ENCODE measurements at regions not wholly inside any gene's neighbourhood (a gene's known extent, or its start where the extent isn't known, plus 50 kb on each side); places are given as distances from the start of the nearest gene placed in this dataset.
"Not testable (repeated sequence)": the region's sequence is repeated elsewhere in the genome, so short reads cannot be mapped to it uniquely, and the experiment has no call there.

DNA sequence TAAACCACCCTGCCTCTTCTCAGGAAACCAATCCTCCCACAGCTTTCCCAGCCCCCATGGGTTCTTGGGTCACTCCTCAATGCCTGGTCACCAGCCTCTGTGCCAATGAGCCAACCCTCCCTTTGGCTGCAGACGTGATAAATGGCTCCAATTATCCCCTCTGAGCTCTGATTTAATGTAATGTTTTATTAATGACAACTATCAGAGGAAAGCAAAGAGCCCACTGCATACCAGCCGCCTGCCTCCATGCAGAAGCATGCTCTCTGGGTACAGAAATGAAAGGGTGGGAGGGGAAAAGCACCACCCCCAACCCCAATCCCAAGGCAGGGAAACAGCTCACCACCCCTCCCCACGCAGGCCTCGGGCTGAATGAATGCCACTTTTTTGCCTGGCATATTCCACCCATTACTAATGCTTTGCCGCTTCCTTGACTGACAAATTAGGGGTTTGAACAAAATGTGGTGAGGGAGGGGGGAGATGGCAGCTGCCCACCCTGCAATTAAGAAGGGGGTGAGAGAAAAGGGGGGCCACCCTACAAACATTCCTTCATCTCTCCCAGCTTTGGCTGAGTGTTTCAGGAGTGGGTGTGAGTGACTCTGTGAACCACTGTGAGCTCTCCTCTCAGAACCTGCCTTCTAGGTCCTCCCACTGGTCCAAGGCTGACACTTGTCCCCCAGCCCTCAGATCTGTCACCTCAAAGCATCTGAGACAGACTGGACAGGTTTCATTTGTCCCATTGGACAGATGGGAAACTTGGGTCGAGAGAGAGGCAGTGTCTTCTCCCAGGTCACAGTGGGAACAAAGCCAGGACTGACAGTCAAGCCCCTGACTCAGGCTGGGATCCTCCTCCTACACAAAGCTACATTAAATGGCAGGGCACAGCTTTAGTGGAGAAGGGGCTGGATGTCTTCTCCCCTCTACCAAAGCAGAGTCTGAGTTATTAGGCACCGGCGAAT lies 161.5 kb downstream of the TMEM132E start:
- DNase-seq (ENCODE audit: low read depth): no peak

DNA sequence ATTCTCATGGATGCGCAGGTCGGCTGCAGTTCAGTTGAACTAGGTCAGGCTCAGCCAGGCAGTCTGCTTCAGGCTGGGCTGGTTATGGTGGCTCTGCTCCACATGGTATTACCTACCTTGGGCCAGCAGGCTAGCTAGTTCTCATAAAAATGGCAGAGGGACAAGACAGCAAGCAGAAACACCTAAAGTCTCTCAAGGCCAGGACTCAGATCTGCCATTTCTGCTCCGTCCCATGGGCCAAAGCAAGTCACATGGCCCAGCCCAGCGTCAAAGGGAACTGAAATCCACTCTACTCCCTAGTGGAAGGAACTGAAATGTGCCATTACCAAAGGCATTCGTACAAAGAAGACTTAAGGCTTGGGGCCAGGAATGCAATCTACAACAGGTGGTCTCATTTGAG lies 160.0 kb downstream of the TMEM132E start:
- no peak for DNase-seq (ENCODE audit: low read depth)

DNA sequence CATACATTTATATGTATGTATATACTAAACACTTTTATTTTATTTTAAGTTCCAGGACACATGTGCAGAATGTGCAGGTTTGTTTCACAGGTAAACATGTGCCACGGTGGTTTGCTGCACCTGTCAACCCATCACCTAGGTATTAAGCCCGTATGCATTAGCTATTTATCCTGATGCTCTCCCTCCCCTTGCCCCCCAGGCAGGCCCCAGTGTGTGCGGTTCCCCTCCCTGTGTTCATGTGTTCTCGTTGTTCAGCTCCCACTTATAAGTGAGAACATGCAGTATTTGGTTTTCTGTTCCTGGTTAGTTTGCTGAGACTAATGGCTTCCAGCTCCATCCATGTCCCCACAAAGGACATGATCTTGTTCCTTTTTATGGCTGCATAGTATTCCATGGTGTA lies 158.3 kb downstream of the TMEM132E start:
- DNase-seq (ENCODE audit: low read depth): not testable (repeated sequence)

DNA sequence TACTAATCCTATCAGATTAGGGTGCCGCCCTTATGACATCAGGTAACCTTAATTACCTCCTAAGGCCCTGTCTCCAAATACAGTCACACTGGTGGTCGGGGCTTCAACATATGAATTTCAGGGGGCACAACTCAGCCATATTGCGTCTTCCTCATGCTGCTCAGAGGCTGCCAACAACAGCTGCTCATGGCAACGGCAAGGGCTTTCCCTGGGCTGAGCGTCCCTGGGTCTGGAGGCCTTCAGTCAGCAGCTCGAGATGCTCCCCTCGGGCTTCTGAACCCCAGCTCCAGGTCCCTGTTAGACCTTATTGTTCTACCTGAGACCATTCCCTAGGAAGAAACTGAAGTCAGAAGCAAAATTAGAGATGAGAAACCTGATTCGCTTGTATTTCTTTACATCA lies 157.2 kb downstream of the TMEM132E start:
- no peak for DNase-seq (ENCODE audit: low read depth)

DNA sequence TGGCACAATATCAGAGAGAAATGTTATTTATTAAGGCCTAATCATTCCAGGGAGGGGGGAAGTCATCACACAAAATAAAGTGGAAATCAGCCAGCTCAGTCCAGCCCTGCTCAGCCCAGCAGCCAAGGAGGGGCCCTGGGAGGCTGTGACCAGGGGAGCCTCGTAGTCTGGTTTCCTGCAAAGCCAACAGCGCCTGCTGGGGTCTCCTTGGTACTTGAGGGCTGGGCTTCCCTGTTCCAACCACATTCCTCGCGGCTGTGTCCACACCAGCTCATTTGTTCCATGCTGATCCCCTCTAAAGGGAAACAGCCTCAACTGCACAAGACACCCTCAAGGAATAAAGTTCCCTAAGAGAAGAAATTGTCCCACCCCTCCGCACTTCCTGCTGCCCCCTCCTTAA lies 154.0 kb downstream of the TMEM132E start:
- no peak for DNase-seq (ENCODE audit: low read depth)

DNA sequence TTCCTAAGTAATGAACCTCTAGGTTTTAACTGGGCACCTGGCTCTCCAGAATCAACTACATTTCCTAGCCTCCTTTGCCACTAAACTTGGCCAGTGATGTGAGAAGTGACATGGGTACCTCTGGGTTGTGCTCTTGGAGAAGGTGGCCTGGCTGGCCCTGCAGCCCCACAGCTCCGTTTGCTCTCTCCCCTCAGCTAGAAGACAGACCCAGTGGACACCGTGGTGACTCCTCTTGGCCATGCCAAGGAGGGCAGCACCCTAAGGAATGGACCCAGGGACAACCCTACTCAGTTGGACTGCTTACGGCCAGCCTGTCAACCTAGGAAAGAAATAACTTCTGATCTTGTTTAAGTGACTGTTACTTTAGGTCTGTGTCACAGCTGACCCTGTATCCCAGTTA lies 151.4 kb downstream of the TMEM132E start:
- no peak for DNase-seq (ENCODE audit: low read depth)

DNA sequence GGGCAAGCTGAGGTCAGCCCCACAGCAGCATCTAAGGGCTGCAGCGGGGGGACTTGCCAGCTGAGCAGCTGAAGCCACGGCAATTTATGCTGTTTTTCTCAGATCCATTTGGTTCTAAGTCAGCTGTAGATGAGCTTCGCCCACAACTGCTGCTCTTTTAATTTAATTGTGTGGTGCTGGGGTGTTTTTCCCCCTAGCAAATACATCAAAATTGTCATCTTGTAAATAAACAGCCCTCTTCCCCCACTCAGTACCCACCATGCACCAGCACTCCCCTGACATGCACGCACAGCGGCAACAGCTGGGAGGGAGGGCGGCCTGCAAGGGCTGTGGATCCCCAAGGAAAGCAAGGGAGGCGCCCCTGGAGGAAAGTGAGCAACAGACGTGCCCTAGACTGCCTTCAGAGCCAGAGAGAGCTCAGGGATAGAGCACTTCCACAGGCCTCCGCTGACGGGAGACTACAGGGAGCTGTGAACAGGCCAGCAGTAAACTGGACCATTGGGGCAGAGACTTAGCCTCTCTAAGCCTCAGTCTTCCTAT lies 149.5 kb downstream of the TMEM132E start:
- no peak for DNase-seq (ENCODE audit: low read depth)

DNA sequence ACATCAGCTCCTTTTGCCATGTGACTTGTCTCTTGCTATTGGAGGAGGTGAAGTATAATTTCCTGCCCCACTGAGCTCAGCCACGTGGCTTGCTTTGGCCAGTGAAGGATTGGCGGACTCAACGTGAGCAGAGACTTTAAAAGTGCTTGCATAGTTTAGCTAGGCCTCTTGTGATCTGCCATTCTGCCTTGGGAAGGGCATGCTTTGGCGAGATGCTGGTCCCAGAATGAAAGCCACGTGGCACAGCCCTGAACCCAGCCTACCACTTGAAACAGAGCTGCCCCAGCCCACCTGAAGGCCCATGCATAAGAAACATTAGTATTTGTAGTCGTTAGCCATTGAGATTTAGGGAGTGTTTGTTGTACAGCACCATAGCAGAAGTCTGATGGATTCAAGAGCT lies 148.2 kb downstream of the TMEM132E start:
- no peak for DNase-seq (ENCODE audit: low read depth)

DNA sequence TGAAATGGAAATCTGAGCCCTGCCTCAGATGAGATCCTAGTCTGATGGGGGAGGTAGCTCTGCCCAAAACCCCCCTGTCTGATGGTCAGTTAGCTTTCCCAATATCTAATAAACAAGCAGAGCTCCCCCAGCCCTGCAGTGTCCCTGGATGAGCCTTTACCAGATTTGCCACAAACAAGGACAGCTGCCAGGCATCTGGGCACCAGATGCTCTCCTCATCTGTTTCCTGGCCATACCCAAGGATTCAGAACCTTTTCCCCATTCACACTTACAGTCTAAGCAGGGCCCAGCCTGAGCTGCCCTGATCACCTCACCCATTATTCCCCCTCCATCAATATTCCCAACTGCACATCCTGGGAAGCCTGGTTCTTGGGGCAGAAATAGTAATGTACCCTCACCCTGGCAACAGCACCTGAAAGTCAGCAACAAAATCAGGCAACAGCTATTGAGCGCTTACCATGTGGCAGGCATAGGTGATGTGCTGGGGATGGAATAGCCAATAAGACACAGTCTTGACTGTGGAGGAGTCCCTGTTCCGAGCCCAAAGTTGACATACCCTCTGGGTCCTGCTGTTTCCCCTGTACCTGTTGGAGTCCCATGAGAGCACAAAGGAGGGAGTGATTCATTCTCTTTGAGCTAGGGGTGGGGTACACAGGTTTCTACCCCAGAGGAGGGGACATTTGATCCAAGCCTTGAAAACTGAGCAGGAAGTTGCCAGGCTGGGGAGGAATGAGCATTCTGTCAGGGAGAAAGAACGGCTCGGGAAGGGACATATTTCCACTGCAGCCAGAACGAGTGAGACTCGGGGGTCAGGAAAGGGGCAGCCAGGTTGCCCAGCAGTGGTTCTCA lies 147.4 kb downstream of the TMEM132E start:
- DNase-seq (ENCODE audit: low read depth): no peak

DNA sequence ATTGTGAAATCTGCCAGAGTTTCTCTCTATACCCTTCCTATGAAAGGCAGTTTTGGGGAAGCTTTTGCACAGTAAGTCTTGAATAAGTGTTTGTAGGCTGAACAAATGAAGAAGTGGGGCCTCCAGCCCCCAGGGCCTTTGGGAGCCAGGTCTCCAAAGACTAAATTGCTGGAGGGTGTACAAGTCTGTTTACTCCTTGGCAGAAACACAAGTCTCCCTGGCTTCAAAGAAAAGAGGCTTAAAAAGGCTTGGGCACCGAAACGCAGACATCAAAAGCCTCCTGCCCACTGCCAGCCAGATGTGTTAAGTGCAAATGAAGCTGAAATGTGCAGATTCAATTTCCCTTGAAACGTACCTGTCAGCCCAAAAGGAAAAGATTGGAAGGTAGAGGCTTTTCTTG lies 146.3 kb downstream of the TMEM132E start:
- DNase-seq (ENCODE audit: low read depth): no peak

DNA sequence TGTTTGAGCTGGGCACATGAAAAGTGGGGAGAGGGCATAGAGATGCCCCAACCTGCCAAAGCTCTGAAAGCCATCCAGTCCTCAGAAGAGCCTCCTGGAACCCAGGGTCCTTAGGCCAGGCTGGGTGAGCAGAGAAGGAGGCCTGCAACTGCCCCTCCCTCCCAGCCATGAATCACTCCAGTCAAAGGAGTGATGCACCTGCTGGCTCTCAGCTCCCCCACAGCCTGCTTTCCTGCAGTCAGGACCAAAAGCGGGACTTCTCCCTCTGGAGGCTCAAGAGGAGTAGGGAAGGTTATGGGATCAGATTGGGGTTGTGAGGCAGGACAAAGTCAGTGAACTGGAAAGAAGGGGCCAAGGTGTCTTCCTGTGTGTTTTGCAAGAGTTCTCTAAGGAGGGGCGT lies 145.6 kb downstream of the TMEM132E start:
- no peak for DNase-seq (ENCODE audit: low read depth)

DNA sequence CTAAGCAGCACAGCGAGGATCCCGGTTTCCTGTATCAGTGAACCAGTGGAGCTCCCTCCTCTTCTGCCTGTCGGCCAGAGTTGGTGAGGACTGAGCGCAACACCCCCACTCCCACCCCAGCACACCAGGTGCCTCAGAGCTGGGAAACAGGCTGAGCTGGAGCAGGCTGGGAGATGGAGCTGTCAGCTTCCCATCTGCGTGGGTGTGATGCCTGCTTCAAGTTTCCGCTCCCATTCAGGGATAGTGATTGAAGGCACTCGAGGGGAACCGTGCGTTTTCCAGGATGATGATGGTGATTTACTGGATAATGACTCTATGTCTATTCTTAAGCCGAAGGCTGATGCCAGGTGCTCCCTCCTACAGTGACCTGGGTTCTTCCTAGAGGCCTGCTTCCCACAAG lies 144.5 kb downstream of the TMEM132E start:
- DNase-seq (ENCODE audit: low read depth): no peak

DNA sequence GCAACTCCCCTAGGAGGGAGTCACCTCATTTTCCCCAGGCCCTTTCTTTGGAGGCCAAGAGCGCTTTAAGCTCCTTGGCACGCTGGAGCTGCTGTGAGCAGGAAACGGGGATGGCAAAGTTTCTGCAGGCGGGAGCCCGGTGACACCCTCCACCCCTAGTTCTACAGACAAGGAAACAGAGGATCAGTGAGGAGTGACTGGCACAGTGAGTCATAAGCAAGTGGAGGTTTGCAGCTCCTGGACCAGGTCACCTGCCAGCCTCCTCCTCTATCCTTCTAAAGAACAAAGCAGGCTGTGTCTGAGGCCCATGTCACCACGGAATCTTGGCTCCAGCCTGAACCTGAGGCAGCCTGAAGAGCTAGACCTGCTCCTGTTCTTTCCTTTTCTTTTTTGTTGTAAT lies 141.9 kb downstream of the TMEM132E start:
- DNase-seq (ENCODE audit: low read depth): no peak

DNA sequence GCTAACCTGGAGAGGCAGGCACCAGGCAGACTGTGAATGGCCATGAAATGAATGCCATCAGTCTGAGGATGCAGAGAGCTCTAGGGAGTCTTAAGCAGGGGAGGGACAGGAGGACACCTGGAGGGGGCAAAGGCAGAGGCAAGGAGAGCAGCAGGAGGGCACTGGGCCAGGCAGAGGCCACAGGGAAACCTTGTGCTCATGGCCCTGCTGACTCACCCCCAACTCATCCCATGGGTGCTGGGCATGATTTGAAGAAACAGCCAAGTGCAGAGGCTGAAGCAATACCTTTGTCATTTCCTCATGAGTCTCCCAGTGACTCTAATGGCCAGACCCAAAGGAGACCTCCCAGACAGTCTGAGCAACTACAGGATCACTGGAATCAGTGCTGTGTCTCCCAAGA lies 141.4 kb downstream of the TMEM132E start:
- no peak for DNase-seq (ENCODE audit: low read depth)

DNA sequence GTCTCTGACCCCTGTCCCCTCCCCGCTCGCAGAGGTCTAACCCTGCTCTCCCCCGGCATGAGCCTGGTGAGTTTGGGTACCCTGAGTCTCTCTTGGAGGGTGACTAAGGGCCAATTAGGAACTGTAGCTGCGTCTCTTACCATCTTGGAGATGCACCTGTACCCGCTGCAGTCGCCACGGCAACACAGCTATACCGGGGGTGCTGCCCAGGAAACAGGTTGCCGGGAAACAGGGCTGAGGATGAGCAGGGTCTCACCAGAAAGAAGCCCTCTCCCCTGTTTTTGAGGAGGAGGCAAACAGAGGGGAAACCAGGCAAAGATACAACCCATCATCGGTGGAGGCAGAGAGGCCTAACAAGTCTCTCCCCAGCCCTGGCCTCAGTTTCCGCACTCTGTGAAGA lies 140.2 kb downstream of the TMEM132E start:
- DNase-seq (ENCODE audit: low read depth): no peak

DNA sequence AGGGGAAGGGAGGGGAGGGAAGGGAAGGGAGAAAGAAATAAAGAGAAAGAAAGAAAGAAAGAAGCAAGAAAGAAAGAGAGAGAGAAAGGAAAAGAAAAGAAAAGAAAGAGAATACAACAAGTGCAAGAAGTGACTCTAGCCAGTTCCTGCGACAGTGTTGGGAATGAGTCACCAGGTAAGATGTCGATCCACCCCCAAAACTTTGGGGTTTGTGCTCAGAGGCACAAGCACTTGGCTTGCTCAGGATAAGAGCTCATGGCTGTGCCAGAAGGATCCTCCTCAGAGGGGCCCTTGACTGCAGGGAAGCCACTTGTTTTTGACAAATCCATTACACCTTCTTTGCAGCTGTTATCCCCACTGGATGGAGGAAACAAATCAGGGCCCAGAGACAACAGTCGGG lies 137.7 kb downstream of the TMEM132E start:
- DNase-seq (ENCODE audit: low read depth): no peak

DNA sequence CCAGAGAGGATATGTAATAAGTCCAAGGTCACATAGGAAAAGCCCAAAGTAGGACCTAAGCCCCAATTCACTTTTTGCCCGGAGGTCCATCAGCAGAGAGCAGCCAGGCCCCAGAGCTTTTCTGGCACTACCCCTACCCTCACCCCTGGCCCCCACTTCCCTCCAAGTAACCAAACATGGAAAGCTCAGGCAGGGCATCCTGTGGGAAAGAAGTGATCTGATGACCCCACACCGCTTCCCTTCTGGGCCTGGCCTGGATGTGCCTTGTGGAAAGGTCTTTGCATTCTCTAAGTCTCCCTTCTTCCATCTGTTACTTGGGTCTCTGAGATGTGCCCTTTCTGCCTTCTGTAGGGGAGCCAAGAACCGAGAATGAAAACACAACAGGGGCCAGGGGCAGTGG lies 136.9 kb downstream of the TMEM132E start:
- no peak for DNase-seq (ENCODE audit: low read depth)

DNA sequence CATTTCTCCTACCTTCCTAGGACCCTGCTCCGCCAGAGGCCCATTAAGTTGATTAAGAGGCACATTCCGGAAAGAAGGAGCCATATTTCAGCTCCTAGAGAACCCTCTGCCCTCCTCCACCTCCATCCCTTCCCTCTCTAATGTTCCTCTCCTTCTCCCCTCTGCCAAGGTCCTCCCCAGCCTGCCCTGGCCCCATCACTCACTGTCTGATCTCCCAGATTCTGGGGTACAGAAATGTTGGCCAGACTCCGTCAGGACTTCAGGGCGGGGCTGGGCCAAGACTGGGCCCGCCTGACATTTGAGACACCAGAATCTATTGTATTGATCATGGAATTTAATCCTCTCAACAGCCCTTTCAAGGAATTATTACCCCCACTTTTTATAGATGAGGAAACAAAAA lies 136.1 kb downstream of the TMEM132E start:
- DNase-seq (ENCODE audit: low read depth): no peak

DNA sequence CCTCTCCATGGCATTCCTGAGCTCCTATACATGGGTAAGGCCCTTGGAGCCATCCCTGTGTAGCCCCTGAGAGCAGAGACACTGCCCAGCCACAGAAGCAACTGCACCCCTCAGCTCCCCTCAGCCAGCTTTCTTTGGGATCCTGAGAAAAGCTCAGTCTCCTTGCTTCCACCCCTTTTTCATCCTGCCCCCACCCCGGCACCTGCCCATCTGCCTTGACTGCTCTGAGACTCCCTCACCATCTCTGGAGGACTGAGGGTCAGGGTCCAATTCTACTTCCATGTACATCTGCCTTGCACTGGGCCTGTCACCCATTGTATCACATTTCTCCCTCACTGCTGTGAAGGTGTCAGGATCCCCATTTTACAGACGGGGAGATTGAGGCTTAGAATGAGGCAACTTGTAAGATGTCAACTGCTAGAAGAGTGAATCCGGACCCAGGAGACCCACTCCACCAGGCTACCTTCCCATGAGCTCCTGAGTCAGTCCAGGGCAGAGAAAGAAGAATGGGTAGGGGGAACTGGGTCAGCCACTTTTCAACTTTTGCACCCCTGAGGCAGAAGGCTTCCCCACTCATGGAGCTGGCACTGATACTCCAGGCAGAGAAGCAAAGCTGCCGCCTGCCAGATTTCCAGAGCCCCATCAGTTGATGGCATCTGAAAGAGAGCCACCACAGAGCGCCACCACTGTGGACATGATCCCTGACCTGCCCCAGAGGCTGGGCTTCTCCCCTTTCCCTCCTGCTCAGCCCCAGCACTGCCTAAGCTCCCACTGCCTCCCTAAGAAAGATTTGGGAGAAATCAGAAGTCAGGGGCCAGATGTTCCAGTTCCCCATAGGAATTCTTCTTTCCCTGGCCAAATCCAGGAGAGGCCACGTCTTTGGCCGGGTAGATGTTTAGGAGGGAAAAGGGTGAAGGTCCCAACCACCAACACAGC lies 135.4 kb downstream of the TMEM132E start:
- no peak for DNase-seq (ENCODE audit: low read depth)

DNA sequence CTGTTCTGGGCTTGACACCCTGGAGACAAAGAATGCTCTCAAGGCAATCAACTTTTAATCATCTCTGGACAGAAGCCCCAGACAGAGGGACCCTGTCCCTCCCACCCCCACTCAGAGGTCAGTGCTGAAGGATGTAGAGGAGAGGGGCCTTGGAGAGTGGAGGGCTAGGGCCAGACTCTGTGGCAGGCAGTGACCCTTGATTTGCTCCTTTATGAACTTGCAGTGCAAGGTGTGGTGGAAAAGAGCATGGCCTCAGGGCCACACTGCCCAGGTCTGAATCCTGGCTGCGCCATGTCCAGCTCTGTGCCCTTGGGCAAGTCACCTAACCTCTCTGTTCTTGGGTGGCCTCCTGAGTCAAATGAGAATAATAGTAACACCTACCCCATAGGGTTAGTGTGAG lies 134.3 kb downstream of the TMEM132E start:
- no peak for DNase-seq (ENCODE audit: low read depth)

DNA sequence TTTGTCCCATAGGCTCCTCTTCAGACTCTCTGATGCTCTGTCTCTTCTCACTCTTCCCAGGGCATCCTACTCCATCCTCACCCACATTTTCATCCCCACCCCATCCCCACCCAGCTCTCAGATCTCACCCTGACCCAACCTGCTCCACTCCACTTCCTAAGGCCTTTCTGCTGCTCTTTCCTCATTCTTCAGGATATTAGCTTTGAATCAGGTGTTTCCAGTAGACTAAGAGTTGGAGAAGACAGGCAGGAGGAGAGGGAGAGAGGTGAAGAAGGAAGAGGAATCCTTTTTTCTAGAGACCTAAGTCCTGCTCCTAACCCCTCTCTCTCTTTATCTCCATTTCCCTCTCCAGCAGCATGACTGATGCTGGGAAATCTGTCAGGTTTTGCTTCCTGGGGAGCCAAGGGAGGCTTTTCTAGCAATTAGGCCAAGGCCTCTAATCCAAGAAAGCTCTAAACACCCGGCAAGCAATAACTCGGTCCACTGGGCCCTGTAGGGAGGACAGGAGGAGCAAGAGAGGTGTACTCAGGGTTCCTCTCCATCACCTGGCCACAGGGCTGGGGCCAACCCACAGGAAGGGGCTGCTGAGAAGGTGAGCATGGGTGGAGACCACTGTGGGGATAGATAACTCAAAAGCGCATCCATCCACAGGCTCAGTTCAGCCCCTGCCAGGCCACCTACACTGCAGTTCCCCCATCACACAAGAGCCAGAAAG lies 133.3 kb downstream of the TMEM132E start:
- DNase-seq (ENCODE audit: low read depth): no peak
